NCI-H82 (cell line): ENCODE measurements at regions not wholly inside any gene's neighbourhood (a gene's known extent, or its start where the extent isn't known, plus 50 kb on each side); places are given as distances from the start of the nearest gene placed in this dataset.
"Not testable (repeated sequence)": the region's sequence is repeated elsewhere in the genome, so short reads cannot be mapped to it uniquely, and the experiment has no call there.

Source experiments
- DNase-seq: peaks from one replicate; lab custom pipeline; 2025; lab: John Stamatoyannopoulos, UW

- no peak for DNase-seq
Measured at GRCh38 chr14:105918496-105919262, 392.3 kb downstream of the TMEM121 start.

- no peak for DNase-seq
Measured at GRCh38 chr14:105919458-105920150, 393.2 kb downstream of the TMEM121 start.

- DNase-seq, result not testable (repeated sequence)
Measured at GRCh38 chr14:105920151-105920700, 393.8 kb downstream of the TMEM121 start.

- not testable (repeated sequence) for DNase-seq
Measured at GRCh38 chr14:105920803-105921755, 394.7 kb downstream of the TMEM121 start.

GRCh38 chr14:105921781-105922180 lies 395.4 kb downstream of the TMEM121 start:
- DNase-seq, result not testable (repeated sequence)

- DNase-seq, result not testable (repeated sequence)
Measured at GRCh38 chr14:105923520-105924191, 397.3 kb downstream of the TMEM121 start.

GRCh38 chr14:105924951-105925591 lies 398.7 kb downstream of the TMEM121 start:
- no peak for DNase-seq

GRCh38 chr14:105925615-105926372 lies 399.4 kb downstream of the TMEM121 start:
- no peak for DNase-seq

GRCh38 chr14:105926373-105927095 lies 400.2 kb downstream of the TMEM121 start:
- DNase-seq, result no peak

- no peak for DNase-seq
Measured at GRCh38 chr14:105927096-105928060, 401.0 kb downstream of the TMEM121 start.

GRCh38 chr14:105928171-105929111 lies 402.1 kb downstream of the TMEM121 start:
- not testable (repeated sequence) for DNase-seq

- no peak for DNase-seq
Measured at GRCh38 chr14:105929327-105930081, 403.1 kb downstream of the TMEM121 start.

GRCh38 chr14:105930572-105930971 lies 404.2 kb downstream of the TMEM121 start:
- no peak for DNase-seq

- DNase-seq, result no peak
Measured at GRCh38 chr14:105931808-105932483, 405.6 kb downstream of the TMEM121 start.

- no peak for DNase-seq
Measured at GRCh38 chr14:105933238-105933637, 406.9 kb downstream of the TMEM121 start.

GRCh38 chr14:105935384-105935783 lies 409.0 kb downstream of the TMEM121 start:
- DNase-seq, result no peak
